HG02852 (cell line): ENCODE measurements at regions not wholly inside any gene's neighbourhood (a gene's known extent, or its start where the extent isn't known, plus 50 kb on each side); places are given as distances from the start of the nearest gene placed in this dataset.
"Not testable (repeated sequence)": the region's sequence is repeated elsewhere in the genome, so short reads cannot be mapped to it uniquely, and the experiment has no call there.

Experiments
- ATAC-seq: cut with Tn5 transposase; IDR thresholded peaks from one replicate; pipeline ENCODE4 v1.9.1; 2021; ENCODE audit warnings: mild to moderate bottlenecking, moderate library complexity; ENCODE audit not compliant: unreplicated experiment

DNA sequence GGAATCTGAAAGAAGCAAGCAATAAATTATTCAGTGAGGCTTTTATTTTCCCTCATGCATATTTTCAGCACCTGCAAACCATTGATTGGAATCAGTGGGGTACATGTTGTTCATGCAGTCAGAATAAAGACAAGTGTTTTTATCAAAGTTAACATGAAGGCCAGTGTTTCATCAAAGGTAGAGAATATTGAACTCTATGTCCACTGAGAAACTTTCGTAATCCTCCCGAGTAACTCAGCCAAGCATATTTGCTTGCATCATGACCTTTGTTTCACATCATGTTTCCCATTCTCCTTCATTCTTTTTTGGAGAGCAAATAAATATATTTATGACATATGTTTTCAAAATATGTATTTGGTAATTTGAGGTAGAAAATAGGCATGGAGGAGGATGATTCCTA, 663.1 kb downstream of the SH2D4B start:
- no peak for ATAC-seq

DNA sequence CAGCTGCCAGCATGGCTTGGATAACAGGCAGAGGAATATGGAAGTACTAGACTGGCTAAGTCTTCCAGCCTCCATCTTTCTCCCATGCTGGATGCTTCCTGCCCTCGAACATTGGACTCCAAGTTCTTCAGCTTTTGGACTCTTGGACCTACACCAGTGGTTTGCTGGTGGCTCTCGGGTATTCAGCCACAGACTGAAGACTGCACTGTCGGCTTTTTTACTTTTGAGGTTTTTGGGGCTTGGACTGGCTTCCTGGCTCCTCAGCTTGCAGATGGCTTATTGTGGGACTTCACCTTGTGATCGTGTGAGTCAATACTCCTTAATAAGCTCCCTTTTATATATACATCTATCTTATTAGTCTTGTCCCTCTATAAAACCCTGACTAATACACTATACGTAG, 667.6 kb upstream of the NRG3 start:
- not testable (repeated sequence) for ATAC-seq

DNA sequence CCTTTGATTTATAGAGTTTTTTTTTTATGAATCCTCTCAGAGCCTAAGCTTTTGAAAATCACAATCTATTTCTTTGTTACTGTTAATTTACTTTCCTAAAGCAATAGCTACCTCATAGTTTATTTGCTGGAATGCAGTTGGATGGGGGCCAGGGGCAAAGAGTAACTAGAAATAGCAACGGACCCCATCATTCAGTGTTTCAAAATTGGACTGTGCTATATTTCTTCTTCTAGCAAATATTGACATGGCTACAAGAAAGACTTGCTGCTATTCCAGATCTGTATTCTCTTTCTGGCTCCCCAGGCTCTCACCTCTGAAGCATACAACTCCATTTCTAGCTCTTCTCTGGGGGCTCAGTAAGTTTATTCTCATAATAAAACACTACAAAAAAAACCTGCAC, 661.6 kb upstream of the NRG3 start:
- ATAC-seq: no peak

DNA sequence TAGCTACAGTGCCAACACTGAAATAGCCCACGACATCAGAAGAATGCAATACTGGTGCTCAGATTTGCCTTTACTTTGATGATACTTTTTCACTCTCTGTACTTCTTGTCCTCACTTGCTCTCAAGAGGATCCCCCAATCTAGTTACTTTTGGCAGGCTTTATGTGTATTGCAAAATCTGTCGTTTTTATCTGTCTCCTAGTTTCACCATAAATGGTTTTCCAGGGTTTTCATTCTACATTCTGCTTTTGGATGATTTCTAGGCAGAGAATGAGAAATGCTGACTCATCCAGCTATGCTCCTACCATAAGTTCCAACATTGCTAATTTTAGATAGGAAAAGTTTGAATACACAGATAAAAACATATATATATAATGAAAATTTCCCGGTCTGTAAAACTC, 659.5 kb upstream of the NRG3 start:
- no peak for ATAC-seq

DNA sequence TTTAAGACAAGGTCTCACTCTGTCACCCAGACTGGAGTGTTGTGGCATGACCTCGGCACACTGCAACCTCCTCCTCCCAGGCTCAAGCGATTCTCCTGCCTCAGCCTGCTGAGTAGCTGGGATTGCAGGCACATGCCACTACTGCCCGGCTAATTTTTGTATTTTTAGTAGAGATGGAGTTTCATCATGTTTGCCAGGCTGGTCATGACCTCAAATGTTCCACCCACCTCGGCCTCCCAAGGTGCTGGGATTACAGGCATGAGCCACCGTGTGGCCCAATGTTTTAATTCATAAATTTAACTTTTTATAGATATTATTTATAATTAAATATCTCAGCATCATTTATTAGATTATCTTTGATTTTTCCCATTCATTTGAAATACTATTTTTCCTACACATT, 658.0 kb upstream of the NRG3 start:
- ATAC-seq: no peak

DNA sequence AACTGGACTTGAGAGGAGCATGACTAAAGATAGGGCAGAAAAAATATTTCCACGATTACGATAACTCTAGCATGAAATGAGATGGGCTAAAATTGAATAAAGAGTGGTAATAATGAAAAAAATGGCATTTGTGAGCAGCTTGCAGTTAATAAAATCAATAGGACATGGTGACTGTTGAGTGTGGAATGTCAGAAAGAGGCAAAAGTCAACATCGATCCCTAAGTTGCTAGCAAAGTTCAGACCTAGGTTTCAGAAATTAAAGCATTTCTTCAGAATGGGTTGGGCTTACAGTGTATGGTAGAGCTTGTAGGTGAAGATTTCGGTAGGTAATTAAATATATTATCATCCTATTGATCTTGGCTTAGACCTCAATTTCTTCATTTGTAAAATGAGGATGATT, 656.7 kb upstream of the NRG3 start:
- no peak for ATAC-seq

GRCh38 chr10:81219758-81220157, 655.2 kb upstream of the NRG3 start:
- ATAC-seq: no peak

DNA sequence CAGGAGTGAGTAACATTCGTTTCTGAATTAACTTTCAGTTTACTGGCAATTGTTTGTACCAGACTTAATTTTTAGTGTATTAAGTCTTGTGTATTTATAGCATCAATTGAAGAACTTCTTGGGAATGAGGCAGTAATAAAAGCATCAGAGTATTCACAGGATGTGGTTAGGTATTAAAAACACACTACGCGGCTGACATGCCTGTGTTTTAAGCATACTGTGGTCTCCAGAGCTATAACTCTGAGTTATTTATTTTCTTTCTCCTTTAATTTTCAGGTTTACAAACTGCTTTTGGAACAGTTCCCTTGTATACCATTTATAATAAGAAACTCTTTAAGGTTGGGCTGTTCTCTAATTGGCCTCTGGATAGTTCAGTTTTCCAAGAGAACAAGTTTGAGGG, 626.1 kb upstream of the NRG3 start:
- ATAC-seq: no peak

DNA sequence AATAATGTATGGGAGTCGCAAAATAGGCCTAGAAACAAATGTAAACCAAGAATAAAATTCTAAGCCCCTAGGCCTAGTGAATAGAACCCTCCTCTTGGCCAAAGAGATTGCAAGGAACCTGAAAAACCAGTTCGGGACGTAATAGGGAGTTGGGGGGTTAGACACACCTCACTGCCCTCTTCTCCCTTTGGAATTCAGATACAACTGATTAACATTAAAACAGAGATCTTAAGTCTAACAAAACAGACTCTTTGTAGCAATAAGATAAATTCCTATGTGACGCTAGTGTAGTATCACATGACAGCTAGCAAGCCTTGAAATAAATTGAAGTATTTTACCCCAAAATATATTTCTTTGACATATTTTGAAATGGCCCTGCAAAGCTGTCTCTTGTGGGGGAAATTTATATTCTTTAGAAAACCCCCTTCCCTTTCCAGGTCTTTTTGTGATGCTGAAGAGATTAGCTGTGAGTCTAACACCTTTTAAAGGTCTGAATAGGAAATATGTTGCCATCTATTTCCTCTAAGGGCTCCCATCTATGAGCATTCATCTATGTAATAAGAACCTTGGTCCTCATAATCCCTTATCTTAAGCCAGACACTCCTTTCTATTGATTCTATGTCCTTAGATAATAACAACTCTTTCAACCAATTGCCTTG, 623.4 kb upstream of the NRG3 start:
- ATAC-seq: no peak

DNA sequence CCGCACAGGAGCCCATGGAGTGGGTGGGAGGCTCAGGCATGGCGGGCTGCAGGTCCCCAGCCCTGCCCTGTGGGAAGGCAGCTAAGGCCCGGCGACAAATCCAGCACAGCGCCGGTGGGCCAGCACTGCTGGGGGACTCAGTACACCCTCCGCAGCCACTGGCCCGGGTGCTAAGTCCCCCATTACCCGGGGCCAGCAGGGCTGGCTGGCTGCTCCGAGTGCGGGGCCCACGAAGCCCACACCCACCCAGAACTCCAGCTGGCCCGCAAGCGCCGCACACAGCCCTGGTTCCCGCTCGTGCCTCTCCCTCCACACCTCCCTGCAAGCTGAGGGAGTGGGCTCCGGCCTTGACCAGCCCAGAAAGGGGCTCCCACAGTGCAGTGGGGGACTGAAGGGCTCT, 610.0 kb upstream of the NRG3 start:
- ATAC-seq: not testable (repeated sequence)

GRCh38 chr10:81270051-81270450, 604.9 kb upstream of the NRG3 start:
- ATAC-seq: no peak

DNA sequence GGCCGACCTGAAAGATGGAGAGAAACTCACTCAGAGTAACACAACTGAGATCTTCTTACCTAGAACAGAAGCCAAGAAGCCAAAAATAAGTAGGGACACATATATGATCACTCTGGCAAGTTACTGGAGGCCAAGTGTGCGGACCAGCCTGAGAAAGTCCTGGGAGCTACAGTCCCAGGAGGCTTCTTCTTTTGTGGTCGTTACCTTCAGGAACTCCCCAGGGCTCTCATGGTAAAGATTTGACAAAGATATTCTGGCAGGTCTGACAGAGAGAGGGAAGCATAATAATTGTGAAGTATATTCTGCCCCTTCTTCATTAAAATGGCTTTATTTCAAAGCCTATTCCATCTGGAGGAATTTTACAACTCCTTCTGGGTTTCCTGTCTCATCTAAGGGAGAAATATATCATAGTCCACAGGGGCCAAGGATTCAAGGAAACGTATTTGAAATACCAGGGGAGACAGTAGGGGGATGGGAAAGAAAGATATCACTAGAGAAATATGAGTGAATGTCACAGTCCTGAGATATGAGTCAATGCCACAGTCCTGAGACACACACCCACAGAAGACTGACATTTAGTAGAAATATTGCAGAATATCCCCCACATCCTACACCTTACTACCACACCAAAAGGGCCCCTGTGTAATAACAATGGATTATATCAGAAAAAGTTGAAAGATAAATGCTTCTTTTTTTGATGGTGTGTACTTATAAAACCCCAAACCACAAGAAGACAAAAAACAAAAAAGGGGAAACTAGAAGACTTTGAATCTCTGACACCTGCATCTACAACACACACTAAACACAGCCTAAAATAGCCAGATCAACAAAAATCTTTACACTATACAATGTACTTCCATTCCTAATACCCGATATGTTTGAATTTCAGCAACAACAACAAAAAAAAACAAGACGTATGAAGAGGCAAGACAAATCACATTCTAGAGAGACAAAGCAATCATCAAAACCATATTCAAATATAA, 594.2 kb upstream of the NRG3 start:
- ATAC-seq: no peak

DNA sequence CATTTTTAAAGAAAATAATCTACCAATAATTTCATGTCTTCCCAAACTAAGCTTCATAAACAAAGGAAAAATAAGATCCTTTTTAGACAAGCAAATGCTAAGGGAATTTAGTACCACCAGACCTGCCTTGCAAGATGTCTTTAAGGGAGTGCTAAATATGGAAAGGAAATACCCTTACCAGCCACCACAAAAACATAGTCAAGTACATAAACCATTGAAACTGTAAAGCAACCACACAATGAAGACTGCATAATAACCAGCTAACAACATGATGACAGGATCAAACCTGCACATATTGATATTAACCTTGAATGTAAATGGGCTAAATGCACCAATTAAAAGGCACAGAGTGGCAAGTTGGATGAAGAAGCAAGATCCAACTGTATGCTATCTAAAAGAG, 586.5 kb upstream of the NRG3 start:
- ATAC-seq: no peak

DNA sequence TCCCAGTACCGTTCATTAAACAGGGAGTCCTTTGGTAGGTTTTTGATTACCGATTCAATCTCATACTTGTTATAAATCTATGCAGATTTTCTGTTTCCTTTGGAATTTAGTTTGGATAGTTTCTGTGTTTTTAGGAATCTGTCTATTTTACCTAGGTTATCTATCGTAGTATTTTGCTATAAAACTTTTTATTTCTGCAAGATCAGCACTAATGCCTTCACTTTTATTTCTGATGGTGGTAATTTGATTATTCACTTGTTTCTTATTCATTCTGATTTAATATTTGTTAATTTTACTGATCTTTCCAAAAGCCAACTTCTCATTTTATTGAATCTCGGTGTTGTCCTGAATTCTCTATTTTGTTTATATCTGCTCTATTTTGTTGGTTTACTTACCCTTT, 577.7 kb upstream of the NRG3 start:
- ATAC-seq: no peak

GRCh38 chr10:81303656-81304055, 571.3 kb upstream of the NRG3 start:
- no peak for ATAC-seq

GRCh38 chr10:81306971-81307782, 567.8 kb upstream of the NRG3 start:
- ATAC-seq: no peak

GRCh38 chr10:81309041-81309552, 565.9 kb upstream of the NRG3 start:
- no peak for ATAC-seq

DNA sequence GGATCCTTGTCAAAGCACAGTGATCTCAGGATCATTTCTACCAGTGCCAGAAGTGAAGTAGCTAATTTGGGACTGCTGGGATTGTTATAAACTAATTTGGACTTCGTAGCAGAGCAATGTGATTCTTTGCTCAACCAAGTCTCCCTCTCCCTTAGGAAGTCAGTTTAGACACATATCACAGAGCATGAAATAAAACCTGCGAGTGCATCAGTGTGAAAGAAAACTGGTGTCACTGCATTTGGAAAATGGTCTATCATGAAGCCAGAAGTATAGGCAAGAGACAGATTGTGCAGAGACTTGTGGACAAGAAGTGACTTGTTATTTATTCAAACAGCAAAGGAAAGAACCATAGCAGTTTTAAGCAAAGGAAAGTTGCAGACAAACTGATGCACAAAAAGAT, 560.5 kb upstream of the NRG3 start:
- no peak for ATAC-seq

DNA sequence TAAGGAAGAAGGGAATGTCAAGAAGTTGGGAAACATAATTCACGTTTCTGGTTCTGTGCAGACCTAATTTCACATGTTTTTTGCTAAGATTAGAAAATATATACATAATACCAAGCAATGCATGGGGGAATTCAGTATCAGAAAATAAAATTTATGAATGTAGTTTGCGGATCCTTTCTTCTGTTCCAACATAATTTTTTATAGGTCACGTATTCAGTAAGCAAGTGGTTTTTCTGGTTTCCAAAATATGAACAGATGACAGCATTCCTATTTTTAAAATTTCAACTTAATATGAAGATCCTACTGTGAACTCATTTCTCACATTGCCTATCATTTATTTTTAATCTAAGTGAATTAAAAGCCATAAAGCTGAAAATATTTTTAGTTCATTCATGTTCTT, 560.0 kb upstream of the NRG3 start:
- no peak for ATAC-seq

DNA sequence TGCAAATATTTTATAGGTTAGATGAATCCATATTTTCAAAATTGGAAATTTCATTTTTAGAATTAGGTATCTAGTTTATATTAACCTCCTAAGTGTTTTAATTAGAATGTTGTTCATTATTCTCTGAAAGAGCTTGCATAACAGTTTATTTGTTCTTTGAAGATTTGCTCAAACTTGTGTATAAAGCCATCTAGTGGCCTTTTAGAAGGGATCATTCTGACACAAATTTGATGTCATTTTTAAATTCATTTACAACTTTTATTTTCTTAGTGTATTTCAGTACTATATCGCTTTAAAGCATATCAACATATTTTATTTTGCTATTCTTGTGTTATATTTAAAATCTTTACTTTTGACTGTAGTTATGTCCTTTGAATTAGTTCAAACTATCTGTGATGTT, 527.0 kb upstream of the NRG3 start:
- ATAC-seq: no peak

DNA sequence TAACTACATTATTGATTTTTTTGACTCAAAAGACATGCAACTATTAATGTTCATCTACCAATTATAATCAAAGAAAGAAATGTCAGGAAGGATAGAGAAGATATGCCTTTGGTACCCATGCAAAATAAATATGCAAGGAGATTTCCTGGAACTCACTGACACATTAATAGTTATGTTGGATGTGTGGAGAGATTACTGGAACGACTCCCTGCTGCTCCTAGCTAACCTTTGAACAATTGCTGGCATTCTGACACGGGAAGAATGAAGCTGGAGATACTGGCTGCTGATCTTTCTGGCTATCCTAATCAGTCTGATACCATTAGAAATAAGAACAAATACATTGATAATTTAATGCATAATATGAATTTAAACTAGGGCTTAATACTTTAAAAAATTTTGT, 507.9 kb upstream of the NRG3 start:
- ATAC-seq: no peak
